ENCODE measurements at regions not wholly inside any gene's neighbourhood (a gene's known extent, or its start where the extent isn't known, plus 50 kb on each side); places are given as distances from the start of the nearest gene placed in this dataset.

DNA sequence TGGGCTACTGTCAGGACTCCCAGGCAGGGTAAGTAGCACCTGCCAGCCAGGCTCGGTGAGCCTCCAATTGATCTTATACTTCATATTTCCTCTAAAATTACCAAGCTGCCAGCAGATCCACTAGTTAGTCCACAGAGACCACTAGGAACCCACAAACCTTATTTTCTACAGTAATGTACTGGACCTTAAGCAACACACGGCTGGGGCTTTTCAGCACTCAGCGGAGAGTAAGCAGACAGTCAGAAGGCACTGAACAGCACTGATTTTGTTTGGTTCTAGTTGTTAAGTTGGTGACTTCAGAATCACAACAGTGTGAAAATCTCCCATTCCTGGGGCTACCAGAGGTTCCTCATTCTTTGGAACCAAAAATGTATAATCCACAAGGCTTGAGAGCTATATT is 56.1 kb downstream of the MRPL57 start:
- Histone ChIP-seq H3K4me3 (no peak overlapping the region), H3K36me3 (replicated peaks in 1 of 2; ENCODE audit: insufficient read depth in 1 of 2, low read depth in 2 of 2) (no peaks in the 10 kb centered on the region), H3K27ac (no peak overlapping the region), H3K27me3 (no peaks in the 10 kb centered on the region), H3K9me3 (no peaks in the 10 kb centered on the region), H3K4me1 (no peaks in the 10 kb centered on the region)
- DNase-seq (no peak), ATAC-seq (no peak)
- whole genome bisulfite sequencing, 2 donors = 54 to 58% methylated on average over 3 of the region's 3 CpGs
- TF ChIP-seq, protein P1, sequence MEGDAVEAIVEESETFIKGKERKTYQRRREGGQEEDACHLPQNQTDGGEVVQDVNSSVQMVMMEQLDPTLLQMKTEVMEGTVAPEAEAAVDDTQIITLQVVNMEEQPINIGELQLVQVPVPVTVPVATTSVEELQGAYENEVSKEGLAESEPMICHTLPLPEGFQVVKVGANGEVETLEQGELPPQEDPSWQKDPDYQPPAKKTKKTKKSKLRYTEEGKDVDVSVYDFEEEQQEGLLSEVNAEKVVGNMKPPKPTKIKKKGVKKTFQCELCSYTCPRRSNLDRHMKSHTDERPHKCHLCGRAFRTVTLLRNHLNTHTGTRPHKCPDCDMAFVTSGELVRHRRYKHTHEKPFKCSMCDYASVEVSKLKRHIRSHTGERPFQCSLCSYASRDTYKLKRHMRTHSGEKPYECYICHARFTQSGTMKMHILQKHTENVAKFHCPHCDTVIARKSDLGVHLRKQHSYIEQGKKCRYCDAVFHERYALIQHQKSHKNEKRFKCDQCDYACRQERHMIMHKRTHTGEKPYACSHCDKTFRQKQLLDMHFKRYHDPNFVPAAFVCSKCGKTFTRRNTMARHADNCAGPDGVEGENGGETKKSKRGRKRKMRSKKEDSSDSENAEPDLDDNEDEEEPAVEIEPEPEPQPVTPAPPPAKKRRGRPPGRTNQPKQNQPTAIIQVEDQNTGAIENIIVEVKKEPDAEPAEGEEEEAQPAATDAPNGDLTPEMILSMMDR (IDR thresholded peaks at IDR 0.05) = no peak
- TF ChIP-seq POLR2A (IDR thresholded peaks at IDR 0.05) = no peak
- intact Hi-C loops (cut with DNase I) = no loop called here

DNA sequence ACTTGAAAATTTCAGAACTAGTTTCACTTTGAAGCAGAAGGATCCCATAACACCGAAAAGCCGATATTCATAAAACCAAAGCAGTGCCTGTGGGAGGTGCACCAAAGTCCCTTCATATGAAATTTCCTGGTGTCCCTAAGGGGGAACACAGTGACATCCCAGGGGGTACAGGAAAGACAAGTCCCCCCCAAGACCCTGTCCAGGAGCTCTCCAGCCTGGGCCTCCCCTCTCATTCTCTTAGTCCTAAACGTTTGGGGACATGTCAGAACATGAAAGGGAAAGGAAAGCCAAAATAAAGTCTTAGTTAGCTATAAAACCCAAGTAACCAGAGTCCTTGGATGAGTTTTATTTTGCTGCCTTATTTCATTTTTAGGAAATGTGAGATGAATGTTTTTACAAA is 56.6 kb downstream of the MRPL57 start:
- TF ChIP-seq POLR2A (IDR thresholded peaks at IDR 0.05) = no peak
- TF ChIP-seq, protein P1 (IDR thresholded peaks at IDR 0.05) = no peak
- 66 to 70% methylated on average over 3 of the region's 3 CpGs for WGBS, 2 donors
- no peaks in the 10 kb centered on the region for H3K9me3 ChIP-seq
- no peak for DNase-seq
- intact Hi-C loops (cut with DNase I) = no loop called here
- H3K4me3 ChIP-seq = no peak overlapping the region
- H3K4me1 ChIP-seq = no peaks in the 10 kb centered on the region
- no peak overlapping the region for H3K27ac ChIP-seq
- H3K27me3 ChIP-seq = no peaks in the 10 kb centered on the region
- no peaks in the 10 kb centered on the region for H3K36me3 ChIP-seq (replicated peaks in 1 of 2; ENCODE audit: insufficient read depth in 1 of 2, low read depth in 2 of 2)
- ATAC-seq = no peak

DNA sequence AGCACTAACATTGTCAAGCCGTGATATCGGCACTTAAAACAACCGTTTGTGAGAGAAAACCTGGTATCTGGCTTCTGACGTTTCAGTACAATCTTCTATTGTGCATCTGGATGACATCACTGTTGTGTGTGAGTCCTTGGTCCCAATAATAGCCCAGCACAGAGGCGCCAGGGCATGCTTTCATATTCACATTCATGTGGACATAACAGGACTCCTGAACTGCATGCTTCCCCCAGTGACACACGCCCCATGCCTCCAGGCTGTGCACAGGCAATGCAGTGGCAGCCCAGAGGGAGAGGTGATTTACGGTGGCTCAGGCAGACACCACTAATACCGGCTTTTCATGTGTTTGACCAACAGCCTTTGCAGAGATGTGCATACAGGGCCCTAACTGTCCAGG is 58.1 kb downstream of the MRPL57 start:
- 23% methylated on average over 8 of the region's 8 CpGs for WGBS, 2 donors
- DNase-seq = no peak
- Histone ChIP-seq H3K4me1 (no peaks in the 10 kb centered on the region), H3K36me3 (replicated peaks in 1 of 2; ENCODE audit: insufficient read depth in 1 of 2, low read depth in 2 of 2) (no peaks in the 10 kb centered on the region), H3K4me3 (no peak overlapping the region), H3K27me3 (no peaks in the 10 kb centered on the region), H3K9me3 (no peaks in the 10 kb centered on the region), H3K27ac (no peak overlapping the region)
- intact Hi-C loops (cut with DNase I) = no loop called here
- TF ChIP-seq, protein P1 (IDR thresholded peaks at IDR 0.05) = no peak
- TF ChIP-seq POLR2A (IDR thresholded peaks at IDR 0.05) = no peak
- ATAC-seq = no peak

DNA sequence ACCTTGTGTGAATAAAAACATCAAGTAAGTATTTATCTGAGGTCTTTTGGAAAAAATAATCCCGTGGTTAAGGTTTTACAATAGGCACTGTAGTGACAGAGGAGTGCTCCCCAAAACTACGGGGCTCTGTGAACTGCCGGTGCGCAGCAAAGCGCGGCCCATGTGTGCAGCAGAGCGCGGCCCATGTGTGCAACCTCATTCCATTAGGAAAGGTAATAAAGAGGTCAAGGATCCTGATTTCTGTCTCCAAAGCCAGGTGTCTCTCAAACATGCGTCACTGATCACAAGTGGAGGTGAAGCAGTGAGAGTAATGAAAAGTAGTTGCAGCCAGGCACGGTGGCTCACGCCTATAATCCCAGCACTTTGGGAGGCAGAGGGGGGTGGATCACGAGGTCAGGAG is 58.7 kb downstream of the MRPL57 start:
- H3K4me1 ChIP-seq = no peaks in the 10 kb centered on the region
- H3K36me3 ChIP-seq (replicated peaks in 1 of 2; ENCODE audit: insufficient read depth in 1 of 2, low read depth in 2 of 2) = no peaks in the 10 kb centered on the region
- DNase-seq (no peak), ATAC-seq (no peak)
- H3K9me3 ChIP-seq = no peaks in the 10 kb centered on the region
- no peak overlapping the region for H3K27ac ChIP-seq
- 77% methylated on average over 12 of the region's 12 CpGs for WGBS, 2 donors
- H3K4me3 ChIP-seq = no peak overlapping the region
- TF ChIP-seq POLR2A (IDR thresholded peaks at IDR 0.05) = no peak
- TF ChIP-seq, protein P1 (IDR thresholded peaks at IDR 0.05) = no peak
- intact Hi-C loops (cut with DNase I) = no loop called here
- no peaks in the 10 kb centered on the region for H3K27me3 ChIP-seq

DNA sequence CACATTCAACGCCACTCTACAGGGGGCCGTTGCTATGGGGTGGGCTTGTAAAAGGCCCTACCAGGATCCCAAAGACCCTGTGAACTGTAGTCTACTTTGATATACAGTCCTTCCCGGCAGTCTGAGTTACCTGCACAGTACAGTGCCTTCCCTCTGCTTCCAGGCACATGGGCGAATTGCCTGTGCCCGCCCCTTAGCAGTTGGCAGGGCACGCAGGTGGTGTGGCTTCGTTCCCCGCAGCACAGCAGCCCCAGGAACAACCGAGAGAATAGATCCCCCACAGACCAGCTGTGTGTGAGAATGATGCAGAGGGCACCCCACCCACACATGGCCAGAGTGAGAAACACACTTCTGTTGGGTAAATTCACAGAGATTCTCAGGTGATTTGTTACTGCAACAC is 60.6 kb downstream of the MRPL57 start:
- H3K4me3 ChIP-seq = no peak overlapping the region
- H3K9me3 ChIP-seq = no peaks in the 10 kb centered on the region
- H3K4me1 ChIP-seq = no peaks in the 10 kb centered on the region
- H3K27me3 ChIP-seq = no peaks in the 10 kb centered on the region
- DNase-seq (no peak), ATAC-seq (no peak)
- no peak overlapping the region for H3K27ac ChIP-seq
- 67 to 88% methylated on average over 9 of the region's 9 CpGs for WGBS, 2 donors
- TF ChIP-seq, protein P1 (IDR thresholded peaks at IDR 0.05) = no peak
- TF ChIP-seq POLR2A (IDR thresholded peaks at IDR 0.05) = no peak
- intact Hi-C loops (cut with DNase I) = no loop called here
- H3K36me3 ChIP-seq (replicated peaks in 1 of 2; ENCODE audit: insufficient read depth in 1 of 2, low read depth in 2 of 2) = no peaks in the 10 kb centered on the region
